Stimulated activated CD4-positive, alpha-beta T cell treated with anti-CD3 and anti-CD28 coated beads, Interleukin-1b, Interleukin-23, amount 100 ng/mL, for 1 hour (primary cell): ENCODE measurements at regions not wholly inside any gene's neighbourhood (a gene's known extent, or its start where the extent isn't known, plus 50 kb on each side); places are given as distances from the start of the nearest gene placed in this dataset.

Source experiments
- DNase-seq, 2 donors: peaks; one replicate each; pipeline ENCODE4 v3.0.0-alpha.2; 2020; ENCODE audit warnings: low read depth in 2 of 2

DNA sequence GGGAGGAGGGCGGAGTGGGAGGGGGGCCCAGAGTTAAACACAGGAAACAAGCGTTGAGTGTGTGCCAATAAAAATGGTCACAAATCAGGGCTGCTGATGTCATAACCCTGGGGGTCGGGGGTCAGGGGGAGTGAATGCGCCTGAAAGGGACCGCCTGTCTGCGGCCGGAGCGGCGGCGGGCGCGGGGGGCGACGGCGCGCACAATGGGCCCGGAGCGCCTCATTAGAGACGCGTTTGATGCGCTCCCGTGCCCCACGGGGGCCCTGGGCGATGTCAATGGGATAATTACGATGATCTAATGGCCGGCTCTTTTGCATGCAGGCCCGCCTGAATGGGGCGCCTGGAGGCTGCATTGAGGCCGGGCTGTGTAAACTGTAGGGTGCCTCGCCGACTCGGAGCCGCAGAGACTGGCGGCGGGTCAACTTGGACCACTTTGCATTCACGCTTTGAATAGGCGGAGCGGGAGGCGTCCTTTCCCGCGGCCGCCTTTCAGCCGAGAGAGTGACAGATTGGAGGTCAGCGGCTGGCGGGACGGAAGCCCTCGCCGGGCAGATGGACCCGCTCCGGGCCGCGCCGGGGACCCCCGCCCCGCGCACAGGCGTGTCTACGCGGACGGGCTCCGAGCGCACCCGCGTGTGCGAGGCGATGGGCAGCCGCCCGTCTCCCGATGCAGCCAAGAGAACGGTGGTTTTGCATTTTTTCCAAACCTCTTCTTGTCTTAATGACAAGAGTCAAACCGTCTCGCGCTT is 296.1 kb downstream of the TFAP2C start:
- DNase-seq: no peak

- DNase-seq: no peak
Observed at GRCh38 chr20:56925831-56926170, 296.7 kb downstream of the TFAP2C start.

- DNase-seq: no peak
Observed at GRCh38 chr20:56926501-56926900, 297.4 kb downstream of the TFAP2C start.

GRCh38 chr20:56927127-56927526 is 298.0 kb downstream of the TFAP2C start:
- DNase-seq: no peak

GRCh38 chr20:56928007-56928406 is 298.9 kb downstream of the TFAP2C start:
- DNase-seq: no peak

GRCh38 chr20:56929606-56930005 is 300.5 kb downstream of the TFAP2C start:
- no peak for DNase-seq

GRCh38 chr20:56930876-56931275 is 301.8 kb downstream of the TFAP2C start:
- DNase-seq: no peak

- DNase-seq: no peak
Observed at GRCh38 chr20:56932575-56933330, 303.6 kb downstream of the TFAP2C start.

GRCh38 chr20:56933331-56933698 is 304.2 kb downstream of the TFAP2C start:
- no peak for DNase-seq

DNA sequence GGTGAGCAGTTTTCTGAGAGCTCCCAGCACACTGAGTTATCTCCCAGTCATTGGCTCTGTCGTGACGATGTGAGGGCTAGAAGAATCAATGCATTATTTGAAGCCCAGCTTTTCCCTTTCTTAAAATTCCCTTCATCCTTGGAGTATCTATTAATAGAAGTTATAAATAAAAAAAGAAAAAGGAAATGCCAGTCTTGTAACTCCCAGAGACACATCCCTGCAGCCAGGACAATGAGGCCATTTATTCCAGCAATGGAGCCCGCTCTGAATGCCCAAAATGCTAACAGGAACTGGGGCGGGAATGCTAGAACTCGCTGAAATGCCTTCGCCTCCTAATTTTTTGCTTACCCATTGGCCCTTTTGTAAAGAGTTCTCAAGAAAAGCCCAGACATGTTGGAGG is 305.8 kb downstream of the TFAP2C start:
- DNase-seq: no peak

DNA sequence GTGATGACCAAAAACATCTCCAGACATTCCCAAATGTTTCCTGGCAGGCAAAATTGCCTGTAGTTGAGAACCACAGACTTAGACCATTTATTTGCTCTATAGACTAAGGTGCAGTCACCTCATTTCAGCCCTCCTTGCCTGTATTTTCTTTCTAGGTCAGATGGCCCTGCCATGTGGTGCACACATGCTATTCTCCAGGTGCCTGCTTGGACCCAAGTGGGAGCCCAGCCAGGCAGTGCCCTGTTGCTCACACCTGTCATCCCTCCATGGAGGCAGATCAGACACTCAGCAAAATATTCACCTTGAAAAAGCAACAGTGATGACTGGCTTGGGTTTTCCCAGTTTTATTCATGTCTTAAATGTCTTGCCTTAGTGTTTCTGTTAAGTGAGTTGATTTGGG is 311.4 kb downstream of the TFAP2C start:
- no peak for DNase-seq

GRCh38 chr20:56941101-56941686 is 312.1 kb downstream of the TFAP2C start:
- DNase-seq: no peak

- DNase-seq: no peak
Observed at GRCh38 chr20:56943946-56944945, 315.1 kb downstream of the TFAP2C start.

GRCh38 chr20:56945057-56945456 is 316.0 kb downstream of the TFAP2C start:
- no peak for DNase-seq

- DNase-seq: no peak
Observed at GRCh38 chr20:56945901-56946300, 316.8 kb downstream of the TFAP2C start.

DNA sequence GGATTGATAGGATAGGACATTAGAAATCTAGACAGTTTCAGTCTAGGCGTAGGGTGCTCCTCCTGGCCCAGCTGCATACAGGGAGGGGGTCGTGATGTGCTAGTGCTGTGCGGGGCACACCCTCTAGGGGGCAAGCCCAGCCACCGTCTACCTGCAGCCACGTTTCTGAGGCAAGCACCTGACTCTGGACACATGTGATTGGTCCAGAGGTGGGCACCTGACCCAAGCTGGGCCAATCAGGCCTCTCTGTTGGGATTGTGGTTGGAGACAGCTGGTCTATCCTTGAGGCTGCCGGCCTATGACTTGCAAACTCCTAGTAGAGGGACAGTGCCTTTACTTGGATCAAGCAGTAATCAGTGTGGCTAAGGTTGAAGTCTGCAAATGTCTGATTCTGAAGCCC is 317.1 kb downstream of the BMP7 start:
- no peak for DNase-seq

DNA sequence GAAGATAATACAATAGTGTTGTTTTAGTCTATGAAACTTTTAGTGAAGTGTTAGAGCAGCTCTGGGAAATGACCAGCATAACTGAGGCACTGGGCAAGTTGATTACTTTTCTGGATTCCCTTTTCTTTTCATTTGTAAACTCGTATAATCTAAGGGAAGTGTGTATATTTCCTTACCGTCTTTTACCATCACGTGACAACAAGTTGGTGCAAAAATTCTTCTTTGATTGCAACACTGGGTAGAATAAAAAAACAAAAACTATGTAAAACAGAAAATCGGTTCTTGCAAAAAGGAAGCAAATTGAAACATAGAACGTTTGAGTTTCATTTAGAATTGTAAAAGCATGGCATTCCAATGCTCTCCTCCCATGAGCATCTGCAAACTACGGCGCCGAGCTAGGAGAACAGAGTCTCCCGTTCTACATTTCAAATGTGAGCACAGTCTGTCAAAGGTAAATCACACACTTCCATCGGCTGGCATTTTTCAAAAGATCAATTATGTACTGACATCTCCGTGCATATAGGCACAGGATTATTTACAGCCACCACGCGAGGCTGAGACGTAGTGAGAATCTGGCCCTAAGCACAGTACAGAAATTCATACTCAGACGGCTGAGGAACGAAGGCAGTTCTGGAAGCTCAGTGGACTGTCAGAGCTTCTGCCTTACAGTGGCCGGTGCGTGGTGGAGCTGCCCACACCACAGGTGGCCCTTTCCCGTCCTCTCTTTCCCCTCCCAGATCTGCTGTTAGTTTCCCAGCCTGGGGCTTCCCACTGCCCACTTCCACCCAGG is 314.0 kb downstream of the BMP7 start:
- no peak for DNase-seq

GRCh38 chr20:56953048-56953586 is 313.3 kb downstream of the BMP7 start:
- no peak for DNase-seq

- no peak for DNase-seq
Observed at GRCh38 chr20:56954797-56955196, 311.6 kb downstream of the BMP7 start.

DNA sequence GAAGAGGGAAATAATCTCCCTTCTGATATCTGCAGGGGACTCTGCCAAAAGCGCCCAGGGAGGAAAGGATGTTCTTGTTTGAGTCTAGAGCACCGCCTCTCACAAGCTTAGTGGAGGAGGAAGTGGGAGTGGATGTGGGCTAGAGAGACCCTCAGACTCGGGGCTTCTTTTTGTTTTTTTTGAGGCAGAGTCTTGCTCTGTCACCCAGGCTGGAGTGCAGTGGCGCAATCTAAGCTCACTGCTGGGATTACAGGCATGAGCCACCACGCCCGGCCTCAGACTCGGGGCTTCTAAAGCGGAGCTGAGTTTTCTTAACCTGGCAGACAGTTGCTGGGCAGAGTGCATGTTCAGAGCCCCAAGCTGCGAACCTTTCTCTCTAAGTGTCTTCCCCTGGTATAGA is 310.8 kb downstream of the BMP7 start:
- DNase-seq: no peak

GRCh38 chr20:56956534-56956933 is 309.9 kb downstream of the BMP7 start:
- no peak for DNase-seq
